Activated naive CD4-positive, alpha-beta T cell treated with anti-CD3 and anti-CD28 coated beads, Interleukin-2, amount 50 U/mL, for 16 hours (primary cell): ENCODE measurements at regions not wholly inside any gene's neighbourhood (a gene's known extent, or its start where the extent isn't known, plus 50 kb on each side); places are given as distances from the start of the nearest gene placed in this dataset.

Experiments used
- DNase-seq: peaks from one replicate; pipeline ENCODE4 v3.0.0-alpha.2; 2020

- DNase-seq: no peak
These were observed 151.5 kb upstream of the SMC2 start for GRCh38 chr9:103942651-103943050.

- DNase-seq: no peak
These were observed 145.0 kb upstream of the SMC2 start for GRCh38 chr9:103949096-103949495.

- no peak for DNase-seq
These were observed 116.9 kb upstream of the SMC2 start for GRCh38 chr9:103977163-103977562.

GRCh38 chr9:103978396-103978795, 115.7 kb upstream of the SMC2 start:
- DNase-seq: no peak

- DNase-seq: no peak
These were observed 112.2 kb upstream of the SMC2 start for GRCh38 chr9:103981912-103982311.

- no peak for DNase-seq
These were observed 109.0 kb upstream of the SMC2 start for GRCh38 chr9:103985077-103985476.

GRCh38 chr9:103988821-103989220, 105.3 kb upstream of the SMC2 start:
- DNase-seq: no peak

- no peak for DNase-seq
These were observed 103.8 kb upstream of the SMC2 start for GRCh38 chr9:103990311-103990710.

GRCh38 chr9:103991001-103991400, 103.1 kb upstream of the SMC2 start:
- DNase-seq: no peak

GRCh38 chr9:103991698-103992097, 102.4 kb upstream of the SMC2 start:
- no peak for DNase-seq

GRCh38 chr9:103992938-103993579, 101.0 kb upstream of the SMC2 start:
- DNase-seq: no peak

GRCh38 chr9:103997856-103998370, 96.2 kb upstream of the SMC2 start:
- no peak for DNase-seq

- peak; percentile 7 for DNase-seq
These were observed 94.6 kb upstream of the SMC2 start for GRCh38 chr9:103999375-104000062.

- no peak for DNase-seq
These were observed 84.3 kb upstream of the SMC2 start for GRCh38 chr9:104009826-104010225.

- no peak for DNase-seq
These were observed 72.0 kb upstream of the SMC2 start for GRCh38 chr9:104022083-104022482.

- DNase-seq: no peak
These were observed 69.0 kb upstream of the SMC2 start for GRCh38 chr9:104025104-104025503.

- no peak for DNase-seq
These were observed 68.2 kb upstream of the SMC2 start for GRCh38 chr9:104025945-104026344.

GRCh38 chr9:104027295-104027694, 66.8 kb upstream of the SMC2 start:
- no peak for DNase-seq

GRCh38 chr9:104028827-104029226, 65.3 kb upstream of the SMC2 start:
- DNase-seq: peak; percentile 11
